Mesenchymal stem cell (in vitro differentiated cells and primary cell): ENCODE measurements at regions not wholly inside any gene's neighbourhood (a gene's known extent, or its start where the extent isn't known, plus 50 kb on each side); places are given as distances from the start of the nearest gene placed in this dataset.
A peak's percentile ranks its signal among the peaks of the same experiment; 100 is the strongest.

Experiments
- DNase-seq: peaks from one replicate; pipeline ENCODE4 v3.0.0-alpha.2; 2013
- H2AFZ ChIP-seq: one replicate; pipeline ENCODE4 v1.6.1; 2013; ENCODE audit warnings: low read depth, mild to moderate bottlenecking, control low read depth, inconsistent platforms, low read length, moderate library complexity
- H2AK5ac ChIP-seq: 2 replicates; pipeline ENCODE4 v1.6.1; 2013; ENCODE audit warnings: low read length, moderate library complexity, mild to moderate bottlenecking, inconsistent platforms; ENCODE audit not compliant: severe bottlenecking
- H2BK120ac ChIP-seq: one replicate; pipeline ENCODE4 v1.6.1; 2013; ENCODE audit warnings: low read depth, mild to moderate bottlenecking, inconsistent platforms, low read length, moderate library complexity
- H2BK12ac ChIP-seq, 2 experiments: one replicate each; pipeline ENCODE4 v1.6.1; 2013; ENCODE audit warnings: inconsistent platforms in 2 of 2, low read length in 2 of 2, mild to moderate bottlenecking in 2 of 2, moderate library complexity in 2 of 2, control low read depth in 1 of 2
- H2BK15ac ChIP-seq: one replicate; pipeline ENCODE4 v1.6.1; 2013; ENCODE audit warnings: mild to moderate bottlenecking, low read depth, inconsistent platforms; ENCODE audit not compliant: poor library complexity, severe bottlenecking
- H2BK5ac ChIP-seq: 2 replicates; pipeline ENCODE4 v1.6.1; 2013; ENCODE audit warnings: low read depth, mild to moderate bottlenecking, low read length, control low read depth, inconsistent platforms; ENCODE audit not compliant: poor library complexity, severe bottlenecking
- H3K14ac ChIP-seq, 2 experiments: one replicate each; pipeline ENCODE4 v1.6.1; 2013; ENCODE audit warnings: inconsistent platforms in 2 of 2, low read length in 2 of 2, control low read depth in 1 of 2, mild to moderate bottlenecking in 1 of 2, moderate library complexity in 1 of 2
- H3K18ac ChIP-seq, 2 experiments: one replicate each; pipeline ENCODE4 v1.6.1; 2013; ENCODE audit warnings: inconsistent platforms in 2 of 2, low read length in 2 of 2, control low read depth in 1 of 2, low read depth in 1 of 2, mild to moderate bottlenecking in 1 of 2
- H3K23ac ChIP-seq, 2 experiments: one replicate each; pipeline ENCODE4 v1.6.1; 2013; ENCODE audit warnings: inconsistent platforms in 2 of 2, low read length in 2 of 2, mild to moderate bottlenecking in 2 of 2, moderate library complexity in 2 of 2, control low read depth in 1 of 2
- H3K27ac ChIP-seq: 2 replicates; pipeline ENCODE4 v1.5.1; 2013; ENCODE audit warnings: mild to moderate bottlenecking, moderate library complexity, low read length, control low read depth, inconsistent platforms; ENCODE audit not compliant: poor library complexity, severe bottlenecking
- H3K27me3 ChIP-seq, 2 experiments: 2 replicates each; pipeline versions ENCODE4 v1.6.1 to v1.7.0; 2013; ENCODE audit warnings: low read length in 2 of 2, mild to moderate bottlenecking in 2 of 2, moderate library complexity in 2 of 2, control low read depth in 1 of 2, inconsistent platforms in 1 of 2; ENCODE audit not compliant: control insufficient read depth in 1 of 2, insufficient read depth in 1 of 2
- H3K36me3 ChIP-seq, 2 experiments: 2 replicates each; pipeline versions ENCODE4 v1.6.1 to v1.7.0; 2013; ENCODE audit warnings: low read length in 2 of 2, control low read depth in 1 of 2, inconsistent platforms in 1 of 2, low read depth in 1 of 2, mild to moderate bottlenecking in 1 of 2; ENCODE audit not compliant: insufficient read depth in 2 of 2, control insufficient read depth in 1 of 2
- H3K4ac ChIP-seq, 2 experiments: one replicate each; pipeline ENCODE4 v1.6.1; 2013; ENCODE audit warnings: inconsistent platforms in 2 of 2, low read length in 2 of 2, mild to moderate bottlenecking in 2 of 2, moderate library complexity in 2 of 2, control low read depth in 1 of 2, low read depth in 1 of 2
- H3K4me1 ChIP-seq: 2 replicates; pipeline ENCODE4 v1.6.1; 2013; ENCODE audit warnings: low read depth, low read length, control low read depth; ENCODE audit not compliant: control insufficient read depth, insufficient read depth
- H3K4me2 ChIP-seq: 2 replicates; pipeline ENCODE4 v1.6.1; 2013; ENCODE audit warnings: low read length, mild to moderate bottlenecking, inconsistent platforms; ENCODE audit not compliant: poor library complexity, severe bottlenecking
- H3K4me3 ChIP-seq, 2 experiments: 2 replicates each; pipeline versions ENCODE4 v1.5.1 to v1.7.0; 2013; ENCODE audit warnings: low read length in 2 of 2, mild to moderate bottlenecking in 2 of 2, control low read depth in 1 of 2, low read depth in 1 of 2; ENCODE audit not compliant: insufficient read depth in 1 of 2
- H3K79me1 ChIP-seq: replicated peaks from 2 replicates; pipeline ENCODE4 v1.6.1; 2013; ENCODE audit warnings: mild to moderate bottlenecking, control low read depth, low read length, inconsistent platforms; ENCODE audit not compliant: poor library complexity, severe bottlenecking
- H3K9ac ChIP-seq: 2 replicates; pipeline ENCODE4 v1.7.0; 2013; ENCODE audit warnings: mild to moderate bottlenecking, low read length, moderate library complexity
- H3K9me3 ChIP-seq: 2 replicates; pipeline ENCODE4 v1.7.0; 2013; ENCODE audit warnings: mild to moderate bottlenecking, low read length; ENCODE audit not compliant: control insufficient read depth
- H4K8ac ChIP-seq: one replicate; pipeline ENCODE4 v1.6.1; 2013; ENCODE audit warnings: inconsistent platforms, mild to moderate bottlenecking, low read length, moderate library complexity
- H4K91ac ChIP-seq: one replicate; pipeline ENCODE4 v1.6.1; 2013; ENCODE audit warnings: mild to moderate bottlenecking, low read length, inconsistent platforms
- WGBS: methylation state at CpG from one replicate; pipeline ENCODE4 v1.1.7; 2013; ENCODE audit warnings: mixed read lengths; 5-methylcytosine and 5-hydroxymethylcytosine counted together

GRCh38 chr18:10152475-10152874, 238.7 kb downstream of the VAPA start:
- Histone ChIP-seq H3K4me1 (no peaks in the 10 kb centered on the region), H3K27me3 (peaks cover 0 to 4% of the 10 kb centered on the region in 2 experiments), H2AFZ (no peak overlapping the region), H3K36me3 (no peaks in the 10 kb centered on the region), H2BK15ac (no peak overlapping the region), H3K4ac (peak overlapping the region in 1 of 2 experiments; percentile 58), H3K27ac (no peak overlapping the region), H3K79me1 (no peaks in the 10 kb centered on the region), H3K14ac (no peak overlapping the region), H4K8ac (peak overlapping the region; percentile 32), H2BK120ac (no peak overlapping the region), H2AK5ac (no peak overlapping the region), H3K4me2 (no peak overlapping the region), H3K9me3 (no peaks in the 10 kb centered on the region), H3K23ac (no peak overlapping the region), H4K91ac (no peak overlapping the region), H2BK5ac (no peak overlapping the region), H3K18ac (no peak overlapping the region), H3K9ac (no peak overlapping the region), H3K4me3 (no peak overlapping the region), H2BK12ac (no peak overlapping the region)
- 96% methylated on average over 4 of the region's 7 CpGs for WGBS
- no peak for DNase-seq

GRCh38 chr18:10153924-10154752, 240.3 kb downstream of the VAPA start:
- H3K18ac ChIP-seq: no peak overlapping the region
- no peak overlapping the region for H2BK120ac ChIP-seq
- H2BK5ac ChIP-seq: no peak overlapping the region
- H3K27me3 ChIP-seq: peaks cover 0 to under 1% of the 10 kb centered on the region in 2 experiments
- no peaks in the 10 kb centered on the region for H3K36me3 ChIP-seq
- H4K8ac ChIP-seq: no peak overlapping the region
- no peak overlapping the region for H3K4me2 ChIP-seq
- no peak overlapping the region for H3K14ac ChIP-seq
- WGBS: no CpG with 5 or more reads among the region's 2 CpGs
- no peak overlapping the region for H3K23ac ChIP-seq
- H2AK5ac ChIP-seq: no peak overlapping the region
- H3K4ac ChIP-seq: no peak overlapping the region
- H3K4me3 ChIP-seq: no peak overlapping the region
- no peaks in the 10 kb centered on the region for H3K4me1 ChIP-seq
- H3K9me3 ChIP-seq: no peaks in the 10 kb centered on the region
- no peak overlapping the region for H3K27ac ChIP-seq
- no peak overlapping the region for H2BK15ac ChIP-seq
- H2AFZ ChIP-seq: no peak overlapping the region
- no peak for DNase-seq
- H3K79me1 ChIP-seq: no peaks in the 10 kb centered on the region
- H3K9ac ChIP-seq: no peak overlapping the region
- H2BK12ac ChIP-seq: no peak overlapping the region
- H4K91ac ChIP-seq: no peak overlapping the region

- H3K4me3 ChIP-seq: no peak overlapping the region
- H3K27ac ChIP-seq: no peak overlapping the region
- H3K36me3 ChIP-seq: no peaks in the 10 kb centered on the region
- H3K4ac ChIP-seq: no peak overlapping the region
- no peak overlapping the region for H3K4me2 ChIP-seq
- H2AK5ac ChIP-seq: no peak overlapping the region
- no peaks in the 10 kb centered on the region for H3K4me1 ChIP-seq
- no peak overlapping the region for H2BK15ac ChIP-seq
- no peak overlapping the region for H2AFZ ChIP-seq
- H2BK5ac ChIP-seq: no peak overlapping the region
- no peaks in the 10 kb centered on the region for H3K79me1 ChIP-seq
- H3K23ac ChIP-seq: no peak overlapping the region
- 94% methylated on average over 6 of the region's 6 CpGs for WGBS
- DNase-seq: no peak
- no peak overlapping the region for H4K91ac ChIP-seq
- H3K27me3 ChIP-seq: no peaks in the 10 kb centered on the region
- no peak overlapping the region for H3K14ac ChIP-seq
- no peak overlapping the region for H2BK120ac ChIP-seq
- no peak overlapping the region for H3K9ac ChIP-seq
- no peaks in the 10 kb centered on the region for H3K9me3 ChIP-seq
- H4K8ac ChIP-seq: no peak overlapping the region
- no peak overlapping the region for H3K18ac ChIP-seq
- no peak overlapping the region for H2BK12ac ChIP-seq
These were observed 243.9 kb downstream of the VAPA start for GRCh38 chr18:10157706-10158105.

GRCh38 chr18:10160251-10160650, 246.4 kb downstream of the VAPA start:
- Histone ChIP-seq H3K4ac (no peak overlapping the region), H3K4me1 (no peaks in the 10 kb centered on the region), H3K4me2 (no peak overlapping the region), H3K36me3 (no peaks in the 10 kb centered on the region), H3K18ac (no peak overlapping the region), H2AFZ (no peak overlapping the region), H2AK5ac (no peak overlapping the region), H3K27me3 (peaks cover 0 to 4% of the 10 kb centered on the region in 2 experiments), H3K4me3 (no peak overlapping the region), H2BK5ac (no peak overlapping the region), H3K14ac (no peak overlapping the region), H2BK15ac (peak overlapping the region; percentile 57), H3K79me1 (no peaks in the 10 kb centered on the region), H4K91ac (no peak overlapping the region), H4K8ac (no peak overlapping the region), H3K23ac (no peak overlapping the region), H3K9me3 (no peaks in the 10 kb centered on the region), H2BK12ac (no peak overlapping the region), H3K27ac (no peak overlapping the region), H3K9ac (no peak overlapping the region), H2BK120ac (no peak overlapping the region)
- DNase-seq: no peak
- WGBS: 95% methylated on average over 10 of the region's 10 CpGs
